ENCODE measurements at regions not wholly inside any gene's neighbourhood (a gene's known extent, or its start where the extent isn't known, plus 50 kb on each side); places are given as distances from the start of the nearest gene placed in this dataset.

DNA sequence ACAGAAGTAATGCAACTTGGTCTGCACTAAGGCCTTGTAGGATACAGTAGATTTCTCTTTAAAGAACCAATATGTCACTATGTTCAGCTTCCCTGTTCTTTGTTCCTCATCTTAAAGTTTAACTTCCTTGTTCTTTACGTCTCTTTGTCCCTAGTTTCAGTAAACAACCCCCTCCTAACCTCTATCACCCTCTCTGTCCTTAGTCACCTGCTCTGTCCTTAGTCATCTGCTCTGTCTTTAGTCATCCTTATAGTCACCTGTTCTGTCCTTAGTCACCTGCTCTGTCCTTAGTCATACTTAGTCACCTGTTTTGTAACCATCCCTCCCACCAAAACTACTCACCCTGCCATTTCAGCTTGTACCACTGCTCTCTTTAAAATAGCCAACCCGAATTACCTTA, 144.6 kb upstream of the TMEM106B start:
- H3K4me1 Mint-ChIP-seq, result peaks cover 26 to 28% of the 10 kb centered on the region in 2 experiments
- Histone ChIP-seq H3K14ac (ENCODE audit: insufficient read depth, low read length) (no peak overlapping the region), H2AK5ac (ENCODE audit: insufficient read length, low read length) (no peak overlapping the region), H3K4me2 (ENCODE audit: insufficient read depth, insufficient read length, low read length) (no peak overlapping the region), H3K23me2 (ENCODE audit: insufficient read length, low read depth, low read length, poor library complexity, severe bottlenecking) (no peaks in the 10 kb centered on the region), H3K79me1 (ENCODE audit: insufficient read depth, low read depth, low read length, poor library complexity, severe bottlenecking) (no peaks in the 10 kb centered on the region), H3K4me1 (ENCODE audit: insufficient read depth, low read length) (no peaks in the 10 kb centered on the region), H3K4ac (ENCODE audit: low read depth, low read length) (no peak overlapping the region), H3K18ac (ENCODE audit: insufficient read length, low read depth, low read length) (no peak overlapping the region), H3K23ac (ENCODE audit: insufficient read length, low read depth, low read length) (no peak overlapping the region), H3K79me2 (ENCODE audit: insufficient read depth, low read length) (no peaks in the 10 kb centered on the region), H3K56ac (ENCODE audit: insufficient read length, low read depth, low read length) (no peak overlapping the region), H4K5ac (ENCODE audit: insufficient read length, low read depth, low read length) (no peak overlapping the region), H3K9ac (ENCODE audit: extremely low read depth, insufficient read length, low read length) (no peak overlapping the region), H4K8ac (replicated peaks; ENCODE audit: insufficient read length, low read depth, low read length) (no peak overlapping the region), H2BK15ac (ENCODE audit: low read depth, low read length) (no peak overlapping the region), H2BK120ac (ENCODE audit: low read depth, low read length, poor library complexity, severe bottlenecking) (no peak overlapping the region), H3K9me3 (ENCODE audit: control insufficient read depth, low read depth, low read length) (no peaks in the 10 kb centered on the region), H2AFZ (ENCODE audit: low read length) (no peak overlapping the region), H4K20me1 (ENCODE audit: control insufficient read depth, insufficient read depth, insufficient read length) (no peaks in the 10 kb centered on the region), H2BK12ac (ENCODE audit: insufficient read length, low read depth, low read length) (no peak overlapping the region), H2BK5ac (ENCODE audit: insufficient read length, low read length) (no peak overlapping the region), H4K91ac (ENCODE audit: insufficient read length, low read depth, low read length) (no peak overlapping the region), H2BK20ac (ENCODE audit: low read depth, low read length, poor library complexity, severe bottlenecking) (no peak overlapping the region), H3K27me3 (ENCODE audit: insufficient read depth, low read length) (no peaks in the 10 kb centered on the region), H3K27ac (ENCODE audit: insufficient read length, low read depth, low read length) (no peak overlapping the region), H3T11ph (ENCODE audit: low read length) (no peak overlapping the region)
- TF ChIP-seq, protein P1, sequence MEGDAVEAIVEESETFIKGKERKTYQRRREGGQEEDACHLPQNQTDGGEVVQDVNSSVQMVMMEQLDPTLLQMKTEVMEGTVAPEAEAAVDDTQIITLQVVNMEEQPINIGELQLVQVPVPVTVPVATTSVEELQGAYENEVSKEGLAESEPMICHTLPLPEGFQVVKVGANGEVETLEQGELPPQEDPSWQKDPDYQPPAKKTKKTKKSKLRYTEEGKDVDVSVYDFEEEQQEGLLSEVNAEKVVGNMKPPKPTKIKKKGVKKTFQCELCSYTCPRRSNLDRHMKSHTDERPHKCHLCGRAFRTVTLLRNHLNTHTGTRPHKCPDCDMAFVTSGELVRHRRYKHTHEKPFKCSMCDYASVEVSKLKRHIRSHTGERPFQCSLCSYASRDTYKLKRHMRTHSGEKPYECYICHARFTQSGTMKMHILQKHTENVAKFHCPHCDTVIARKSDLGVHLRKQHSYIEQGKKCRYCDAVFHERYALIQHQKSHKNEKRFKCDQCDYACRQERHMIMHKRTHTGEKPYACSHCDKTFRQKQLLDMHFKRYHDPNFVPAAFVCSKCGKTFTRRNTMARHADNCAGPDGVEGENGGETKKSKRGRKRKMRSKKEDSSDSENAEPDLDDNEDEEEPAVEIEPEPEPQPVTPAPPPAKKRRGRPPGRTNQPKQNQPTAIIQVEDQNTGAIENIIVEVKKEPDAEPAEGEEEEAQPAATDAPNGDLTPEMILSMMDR (conservative IDR thresholded peaks at IDR 0.05), result no peak
- no peak for DNase-seq
- peaks cover 0 to 2% of the 10 kb centered on the region in 2 experiments; a peak in 1 of 5 replicates for H3K9me3 Mint-ChIP-seq
- H3K36me3 Mint-ChIP-seq (ENCODE audit: insufficient read depth in 1 of 3, low read depth in 3 of 3), result no peaks in the 10 kb centered on the region; a peak in 1 of 7 replicates
- WGBS (ENCODE audit: extremely low coverage, insufficient read length, low lambda C conversion rate), result no CpG with 5 or more reads among the region's 2 CpGs
- peak overlapping the region in 1 of 3 experiments; percentile 15; a peak in 1 of 7 replicates for H3K27ac Mint-ChIP-seq
- no peaks in the 10 kb centered on the region for H3K27me3 Mint-ChIP-seq (ENCODE audit: low read depth)
- H3K4me3 Mint-ChIP-seq, result no peak overlapping the region

All from H9 (cell line).